HepG2 (cell line): ENCODE measurements at regions not wholly inside any gene's neighbourhood (a gene's known extent, or its start where the extent isn't known, plus 50 kb on each side); places are given as distances from the start of the nearest gene placed in this dataset.

ENCODE experiments used
- ATAC-seq: fragments of 200-7000 bp; cut with Tn5 transposase; 3 replicates; pipeline ENCODE4 v1.9.1; 2020; ENCODE audit warnings: mild to moderate bottlenecking, moderate library complexity
- BruUV-seq: library from RNA; stranded (reverse); fragments of 400-500 nt; replicated peaks from 2 replicates; lab custom pipeline; 2021; lab: Mats Ljungman, UMichigan
- CTCF ChIA-PET: fragments of 300-600 bp; formaldehyde crosslinking; extraction: SDS; loops from one replicate; lab custom pipeline; 2021; ENCODE audit warnings: low total read pairs, inconsistent platforms, low intra/inter-chr PET ratio; lab: Yijun Ruan, JAX
- POLR2A ChIA-PET: fragments of 350-600 bp; sonication (Branson Sonifier 250); formaldehyde crosslinking; loops from one replicate; lab custom pipeline; 2020; ENCODE audit warnings: antibody characterized with exemption, inconsistent platforms; lab: Yijun Ruan, JAX
- DNase-seq: peaks from one replicate; pipeline ENCODE4 v3.0.0-alpha.2; 2015; ENCODE audit warnings: low spot score
- FAIRE-seq: peaks from 3 replicates; lab custom pipeline; 2011; peaks lifted over from hg19 to GRCh38; lab: Jason Lieb, UNC
- H2AFZ ChIP-seq: one replicate; pipeline ENCODE4 v1.6.1; 2011; ENCODE audit warnings: low read length, inconsistent platforms
- H3K27ac ChIP-seq: fragments of 300-600 bp; 3 replicates; pipeline ENCODE4 v1.8.0; 2011; ENCODE audit warnings: mixed run types, mild to moderate bottlenecking, mixed read lengths, low read length, inconsistent platforms; ENCODE audit not compliant: insufficient read depth; ENCODE audit errors: extremely low read length
- H3K27me3 ChIP-seq, 2 experiments: fragments of 200-600 bp in 1 of 2; 2 replicates in 1 of 2; 3 replicates in 1 of 2; pipeline versions ENCODE4 v1.6.0 to v1.8.0; 2011; ENCODE audit warnings: low read length in 2 of 2, mild to moderate bottlenecking in 2 of 2, moderate library complexity in 2 of 2, inconsistent platforms in 1 of 2; ENCODE audit not compliant: insufficient read depth in 2 of 2, control insufficient read depth in 1 of 2
- H3K36me3 ChIP-seq, 2 experiments: fragments of 200-600 bp in 1 of 2; replicated peaks in 1 of 2; 2 replicates in 1 of 2; 3 replicates in 1 of 2; pipeline versions ENCODE4 v1.5.1 to v1.8.0; 2011; ENCODE audit warnings: low read length in 2 of 2, inconsistent platforms in 1 of 2; ENCODE audit not compliant: insufficient read depth in 2 of 2, control insufficient read depth in 1 of 2
- H3K4me1 ChIP-seq: 2 replicates; pipeline ENCODE4 v1.5.1; 2012; ENCODE audit warnings: low read length, inconsistent platforms; ENCODE audit not compliant: insufficient read depth
- H3K4me2 ChIP-seq: 2 replicates; pipeline ENCODE4 v1.6.0; 2011; ENCODE audit warnings: low read depth, low read length, inconsistent platforms
- H3K4me3 ChIP-seq, 3 experiments: fragments of 200-600 bp in 1 of 3; sonication (generic), shearing (Covaris generic) in 1 of 3; replicated peaks in 1 of 3; 2 replicates each; pipeline ENCODE4 v1.5.1; 2011 to 2016; ENCODE audit warnings: low read length in 3 of 3, inconsistent platforms in 2 of 3, low read depth in 2 of 3, mild to moderate bottlenecking in 2 of 3, control low read depth in 1 of 3, mixed read lengths in 1 of 3; ENCODE audit not compliant: insufficient read depth in 1 of 3
- H3K79me2 ChIP-seq: one replicate; pipeline ENCODE4 v1.6.1; 2011; ENCODE audit warnings: low read length, inconsistent platforms; ENCODE audit not compliant: insufficient read depth
- H3K9ac ChIP-seq: 2 replicates; pipeline ENCODE4 v1.6.0; 2011; ENCODE audit warnings: mild to moderate bottlenecking, low read depth, low read length, inconsistent platforms; ENCODE audit not compliant: insufficient read depth
- H3K9me3 ChIP-seq: 2 replicates; pipeline ENCODE4 v1.5.1; 2012; ENCODE audit warnings: mild to moderate bottlenecking, low read length
- H4K20me1 ChIP-seq: 2 replicates; pipeline ENCODE4 v1.6.0; 2011; ENCODE audit warnings: inconsistent platforms, mild to moderate bottlenecking, low read length, moderate library complexity; ENCODE audit not compliant: insufficient read depth
- ZNF646 ChIP-seq: sonication (generic); formaldehyde crosslinking; IDR thresholded peaks from 2 replicates; pipeline ENCODE4 v1.9.0; 2021; ENCODE audit warnings: mild to moderate bottlenecking, missing genetic modification reagents
- WGBS: methylation state at CpG from one replicate; pipeline ENCODE4 v1.1.6; 2017; ENCODE audit warnings: low lambda C conversion rate; 5-methylcytosine and 5-hydroxymethylcytosine counted together
- in situ Hi-C: cut with HindIII; loops from 2 replicates; pipeline ENCODE4 v1.10.0; 2017; ENCODE audit warnings: low pct_unique_long_range_greater_than_20kb; ENCODE audit not compliant: extremely low pct_ligation_motif_present
- intact Hi-C: fragments of 100-400 bp; cut with micrococcal nuclease; formaldehyde crosslinking; loops from one replicate; pipeline ENCODE4 v1.10.0; 2022; ENCODE audit not compliant: unreplicated experiment

- 15% methylated on average over 5 of the region's 5 CpGs for WGBS
- Histone ChIP-seq H4K20me1 (no peaks in the 10 kb centered on the region), H3K4me2 (no peak overlapping the region), H3K27ac (no peak overlapping the region), H2AFZ (no peak overlapping the region), H3K4me3 (no peak overlapping the region), H3K36me3 (no peaks in the 10 kb centered on the region), H3K4me1 (no peaks in the 10 kb centered on the region), H3K27me3 (no peaks in the 10 kb centered on the region), H3K9me3 (peaks cover 30% of the 10 kb centered on the region), H3K79me2 (no peaks in the 10 kb centered on the region), H3K9ac (no peak overlapping the region)
- TF ChIP-seq ZNF646: no peak
- BruUV-seq: no TSS peak
- intact Hi-C loops (no loop called here), in situ Hi-C loops (no loop called here)
- ATAC-seq (no peak), FAIRE-seq (no peak), DNase-seq (no peak)
- ChIA-PET CTCF (no interaction called here), POLR2A (no interaction called here)
These were observed 793.3 kb upstream of the SOX9 start for GRCh38 chr17:71327376-71328059.
